K562 (cell line): ENCODE measurements at regions not wholly inside any gene's neighbourhood (a gene's known extent, or its start where the extent isn't known, plus 50 kb on each side); places are given as distances from the start of the nearest gene placed in this dataset.

Experiments
- ATAC-seq: fragments of 200-7000 bp; cut with Tn5 transposase; 3 replicates; pipeline ENCODE4 v1.9.1; 2020; ENCODE audit warnings: moderate library complexity
- BruUV-seq: library from RNA; stranded (reverse); fragments of 400-500 nt; replicated peaks from 2 replicates; lab custom pipeline; 2021; lab: Mats Ljungman, UMichigan
- CTCF ChIA-PET: fragments of 300-600 bp; formaldehyde crosslinking; extraction: SDS; loops from one replicate; lab custom pipeline; 2021; ENCODE audit warnings: low intra/inter-chr PET ratio; lab: Yijun Ruan, JAX
- POLR2A ChIA-PET: fragments of 300-600, 350-650 bp; sonication (Branson Sonifier 250); formaldehyde crosslinking; extraction: SDS; loops from one replicate; lab custom pipeline; 2021; ENCODE audit warnings: antibody characterized with exemption, inconsistent platforms; lab: Yijun Ruan, JAX
- DNase-seq, 4 experiments: peaks; one replicate each; pipeline versions ENCODE4 v3.0.0 to v3.0.0-alpha.2; 2011 to 2018; ENCODE audit warnings: low spot score in 3 of 4, mixed read lengths in 3 of 4; ENCODE audit errors: extremely low read depth in 1 of 4
- FAIRE-seq: peaks from 2 replicates; lab custom pipeline; 2011; peaks lifted over from hg19 to GRCh38; lab: Jason Lieb, UNC
- H2AFZ ChIP-seq: 2 replicates; pipeline ENCODE4 v1.6.0; 2011; ENCODE audit warnings: low read depth, low read length, control low read depth, inconsistent platforms
- H3K27ac ChIP-seq: fragments of 200-600 bp; 3 replicates; pipeline ENCODE4 v1.8.0; 2011; ENCODE audit warnings: low read depth, mild to moderate bottlenecking, control low read depth, inconsistent platforms, low read length, moderate library complexity, mixed read lengths; ENCODE audit errors: extremely low read depth
- H3K27me3 ChIP-seq, 2 experiments: fragments of 300-600 bp in 1 of 2; 2 replicates in 1 of 2; 3 replicates in 1 of 2; pipeline versions ENCODE4 v1.6.0 to v1.8.0; 2011; ENCODE audit warnings: inconsistent platforms in 2 of 2, low read length in 2 of 2, mild to moderate bottlenecking in 1 of 2, mixed read lengths in 1 of 2, moderate library complexity in 1 of 2; ENCODE audit not compliant: control insufficient read depth in 2 of 2, insufficient read depth in 2 of 2
- H3K36me3 ChIP-seq: fragments of 300-600 bp; 3 replicates; pipeline ENCODE4 v1.8.0; 2011; ENCODE audit warnings: mild to moderate bottlenecking, low read length, inconsistent platforms; ENCODE audit not compliant: control insufficient read depth, insufficient read depth
- H3K4me1 ChIP-seq, 2 experiments: fragments of 200-600 bp in 1 of 2; replicated peaks in 1 of 2; 2 replicates in 1 of 2; 3 replicates in 1 of 2; pipeline versions ENCODE4 v1.5.1 to v1.8.0; 2011; ENCODE audit warnings: inconsistent platforms in 2 of 2, low read length in 2 of 2, mild to moderate bottlenecking in 1 of 2, mixed read lengths in 1 of 2, moderate library complexity in 1 of 2; ENCODE audit not compliant: control insufficient read depth in 2 of 2, insufficient read depth in 2 of 2
- H3K4me2 ChIP-seq: 2 replicates; pipeline ENCODE4 v1.6.1; 2011; ENCODE audit warnings: low read length, control low read depth, inconsistent platforms, mixed read lengths; ENCODE audit not compliant: insufficient read depth
- H3K4me3 ChIP-seq: fragments of 200-600 bp; sonication (generic), shearing (Covaris generic); 2 replicates; pipeline ENCODE4 v1.5.1; 2016; ENCODE audit warnings: control low read depth, inconsistent platforms
- H3K79me2 ChIP-seq: fragments of 200-600 bp; 3 replicates; pipeline ENCODE4 v1.8.0; 2011; ENCODE audit warnings: low read length, inconsistent platforms; ENCODE audit not compliant: control insufficient read depth, insufficient read depth
- H3K9ac ChIP-seq, 2 experiments: 2 replicates each; pipeline versions ENCODE4 v1.6.0 to v1.6.1; 2011; ENCODE audit warnings: low read depth in 2 of 2, low read length in 2 of 2, control low read depth in 1 of 2, inconsistent platforms in 1 of 2, mild to moderate bottlenecking in 1 of 2, mixed read lengths in 1 of 2; ENCODE audit not compliant: insufficient read depth in 1 of 2
- H3K9me1 ChIP-seq: one replicate; pipeline ENCODE4 v1.6.0; 2011; ENCODE audit warnings: inconsistent platforms, mild to moderate bottlenecking, low read length, moderate library complexity; ENCODE audit not compliant: control insufficient read depth, insufficient read depth
- H3K9me3 ChIP-seq: replicated peaks from 2 replicates; pipeline ENCODE4 v1.5.1; 2011; ENCODE audit warnings: low read depth, low read length, inconsistent platforms; ENCODE audit not compliant: control insufficient read depth, insufficient read depth
- H4K20me1 ChIP-seq: replicated peaks from 2 replicates; pipeline ENCODE4 v1.6.1; 2011; ENCODE audit warnings: low read length, inconsistent platforms, mixed read lengths; ENCODE audit not compliant: control insufficient read depth, insufficient read depth
- BCL6 ChIP-seq: fragments of 250-450 bp; sonication (Bioruptor Pico); IDR thresholded peaks from 2 replicates; pipeline ENCODE4 v1.4.0; 2020
- C11orf30 ChIP-seq: fragments of 450-650 bp; IDR thresholded peaks from 2 replicates; pipeline ENCODE4 v1.6.1; 2016; ENCODE audit warnings: low read depth, mild to moderate bottlenecking
- CBX3 ChIP-seq, 2 experiments: IDR thresholded peaks; 1 replicate in 1 of 2; 2 replicates in 1 of 2; pipeline ENCODE4 v1.6.1; 2012; ENCODE audit warnings: inconsistent platforms in 2 of 2, low read length in 2 of 2, borderline replicate concordance in 1 of 2, control low read depth in 1 of 2
- CGGBP1 ChIP-seq: fragments of 250-450 bp; sonication (Bioruptor Pico); IDR thresholded peaks from 2 replicates; pipeline ENCODE4 v1.9.0; 2021; ENCODE audit warnings: mild to moderate bottlenecking
- E2F5 ChIP-seq: sonication (generic); formaldehyde crosslinking; IDR thresholded peaks from 2 replicates; pipeline ENCODE4 v1.8.0; 2022; ENCODE audit warnings: mild to moderate bottlenecking, missing genetic modification reagents
- MAFF ChIP-seq: IDR thresholded peaks from 2 replicates; pipeline ENCODE4 v1.6.1; 2012; ENCODE audit warnings: low read length, improper control_type of control experiment
- MAFG ChIP-seq: fragments of 450-650 bp; conservative IDR thresholded peaks from 2 replicates; pipeline ENCODE4 v1.6.1; 2016; ENCODE audit warnings: missing genetic modification characterization, missing compliant biosample characterization
- MAFK ChIP-seq: IDR thresholded peaks from 2 replicates; pipeline ENCODE4 v1.6.1; 2011; ENCODE audit warnings: low read length, improper control_type of control experiment
- MTA3 ChIP-seq: fragments of 450-650 bp; formaldehyde crosslinking; IDR thresholded peaks from 2 replicates; pipeline ENCODE4 v1.6.1; 2017; ENCODE audit warnings: mild to moderate bottlenecking, borderline replicate concordance
- NCOR1 ChIP-seq: fragments of 450-650 bp; IDR thresholded peaks from 2 replicates; pipeline ENCODE4 v1.6.1; 2016; ENCODE audit warnings: mild to moderate bottlenecking, moderate library complexity
- NR0B1 ChIP-seq: fragments of 450-650 bp; IDR thresholded peaks from one replicate; pipeline ENCODE4 v1.6.1; 2018; ENCODE audit warnings: mild to moderate bottlenecking, moderate library complexity; ENCODE audit not compliant: partially characterized antibody
- RBM15 ChIP-seq: fragments of 200-400 bp; formaldehyde crosslinking; IDR thresholded peaks from 2 replicates; pipeline ENCODE4 v1.6.1; 2018; ENCODE audit warnings: mild to moderate bottlenecking, low read length, moderate library complexity; ENCODE audit not compliant: insufficient read depth
- TAF1 ChIP-seq: IDR thresholded peaks from 2 replicates; pipeline ENCODE4 v1.6.1; 2011; ENCODE audit warnings: mild to moderate bottlenecking, low read length, moderate library complexity; ENCODE audit not compliant: insufficient read depth, control insufficient read depth, severe bottlenecking; ENCODE audit errors: extremely low read depth
- ZNF316 ChIP-seq: fragments of 450-650 bp; IDR thresholded peaks from 2 replicates; pipeline ENCODE4 v1.6.1; 2016
- ZNF584 ChIP-seq: fragments of 200-800 bp; sonication (Bioruptor generic); IDR thresholded peaks from 2 replicates; pipeline ENCODE4 v1.6.1; 2016; ENCODE audit warnings: low read depth, mild to moderate bottlenecking, missing genetic modification characterization, missing compliant biosample characterization
- WGBS: fragments of 100-300 bp; shearing (Covaris generic); methylation state at CpG from one replicate; pipeline ENCODE4 v1.1.6; 2016; ENCODE audit warnings: low coverage, mixed read lengths; ENCODE audit not compliant: insufficient coverage; ENCODE audit errors: missing lambda C conversion rate; 5-methylcytosine and 5-hydroxymethylcytosine counted together
- in situ Hi-C: fragments of 300-500 bp; cut with MboI; formaldehyde crosslinking; loops from 4 replicates; pipeline ENCODE4 v1.15.0; 2018; ENCODE audit warnings: inconsistent platforms, mixed read lengths
- intact Hi-C: fragments of 100-400 bp; cut with micrococcal nuclease; formaldehyde crosslinking; loops from 2 replicates; pipeline ENCODE4 v1.14.2; 2022

GRCh38 chr2:235235977-235236767 lies 257.7 kb upstream of the AGAP1 start:
- CTCF ChIA-PET: no interaction called here
- DNase-seq: no peak
- Histone ChIP-seq H3K36me3 (no peaks in the 10 kb centered on the region), H3K79me2 (no peaks in the 10 kb centered on the region)
- TF ChIP-seq MTA3 (no peak), NR0B1 (no peak), ZNF316 (peak; percentile 87), RBM15 (no peak), TAF1 (no peak), E2F5 (CRISPR knock-in tag) (no peak), MAFF (peak; percentile 83), BCL6 (CRISPR knock-in tag) (no peak), NCOR1 (no peak), ZNF584 (CRISPR knock-in tag) (no peak), MAFK (peak; percentile 81), CBX3 (IDR thresholded peaks at IDR 0.05; ENCODE audit: borderline replicate concordance in 1 of 2, low read length in 2 of 2) (no peak), CGGBP1 (CRISPR knock-in tag) (no peak), MAFG (tag) (peak; percentile 70), C11orf30 (peak; percentile 70)
- TF ChIP-seq, all 486 proteins: peak for 5
- intact Hi-C loops (no loop called here), in situ Hi-C loops (no loop called here)
- FAIRE-seq (no peak), ATAC-seq (no peak)
- no peak overlapping the region for H3K4me2 ChIP-seq
- H3K4me3 ChIP-seq: no peak overlapping the region
- H3K9me1 ChIP-seq: no peaks in the 10 kb centered on the region
- H3K27me3 ChIP-seq: peaks cover 5 to 26% of the 10 kb centered on the region in 2 experiments; a peak in 3 of 5 replicates
- no peak overlapping the region for H2AFZ ChIP-seq
- H3K4me1 ChIP-seq: no peaks in the 10 kb centered on the region
- H3K9ac ChIP-seq: no peak overlapping the region
- WGBS: 8% methylated on average over 6 of the region's 7 CpGs
- no peaks in the 10 kb centered on the region for H3K9me3 ChIP-seq
- no peak overlapping the region for H3K27ac ChIP-seq
- BruUV-seq: no TSS peak
- H4K20me1 ChIP-seq: no peaks in the 10 kb centered on the region
- POLR2A ChIA-PET: no interaction called here
